ENCODE measurements at regions not wholly inside any gene's neighbourhood (a gene's known extent, or its start where the extent isn't known, plus 50 kb on each side); places are given as distances from the start of the nearest gene placed in this dataset.
A peak's percentile ranks its signal among the peaks of the same experiment; 100 is the strongest.

DNA sequence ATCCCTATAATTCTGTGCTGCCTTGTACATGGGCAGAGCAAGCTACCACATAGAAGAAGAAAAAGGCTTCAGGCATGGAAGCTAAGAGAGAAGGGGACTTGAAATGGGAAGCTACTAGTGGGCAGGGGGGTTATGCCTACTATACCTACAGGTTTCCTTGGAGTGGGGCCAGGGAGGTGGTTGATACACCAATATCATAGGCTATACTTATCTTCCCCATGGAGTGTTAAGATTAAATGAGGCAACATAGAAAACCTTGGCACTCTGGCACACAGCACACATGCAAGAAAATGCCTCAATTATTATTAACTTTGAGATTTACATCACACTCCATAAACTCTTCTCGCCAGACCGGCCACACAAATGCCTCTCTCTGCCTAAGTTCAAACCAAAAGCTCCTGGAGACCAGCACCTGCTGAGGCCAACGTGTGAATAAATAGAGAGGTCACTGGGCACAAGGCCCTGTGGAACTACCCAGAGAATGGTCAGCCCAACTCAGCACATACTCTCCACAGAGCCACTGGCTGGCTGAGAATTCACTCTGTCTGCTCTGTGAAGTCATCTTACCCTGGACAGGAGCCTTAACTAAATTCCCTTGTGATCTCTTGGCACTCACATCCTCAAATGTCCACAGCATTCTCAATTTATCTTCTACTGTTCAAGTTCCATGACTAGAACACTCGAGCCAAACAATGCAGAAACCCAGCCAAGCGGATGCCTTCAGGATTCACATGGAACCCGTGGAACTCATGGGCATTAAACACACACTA lies 498.7 kb downstream of the BCL11A start:
- H3K9me3 ChIP-seq, result no peaks in the 10 kb centered on the region
- WGBS, 2 donors, result 23 to 36% methylated on average over 6 of the region's 6 CpGs
- H3K4me3 ChIP-seq, result no peak overlapping the region
- TF ChIP-seq CTCF (IDR thresholded peaks at IDR 0.05), result no peak
- peak overlapping the region in 9 of 10 donors; percentile 43 to 82 (median 77) for H3K27ac ChIP-seq
- H3K4me1 ChIP-seq, result peaks cover 0 to 16% (median 7%) of the 10 kb centered on the region in 9 donors
- ATAC-seq, result peak; percentile 88 to 99 (median 96)
- intact Hi-C loops (cut with DNase I), result loop anchor here in 2 of 10 donors (2.0 to 10.0 kb wide), 2 partner anchors 50 to 52 kb away; no protein-coding TSS in a partner anchor
- no peaks in the 10 kb centered on the region for H3K27me3 ChIP-seq
- no peaks in the 10 kb centered on the region for H3K36me3 ChIP-seq
- peak; percentile 21 to 77 for DNase-seq

DNA sequence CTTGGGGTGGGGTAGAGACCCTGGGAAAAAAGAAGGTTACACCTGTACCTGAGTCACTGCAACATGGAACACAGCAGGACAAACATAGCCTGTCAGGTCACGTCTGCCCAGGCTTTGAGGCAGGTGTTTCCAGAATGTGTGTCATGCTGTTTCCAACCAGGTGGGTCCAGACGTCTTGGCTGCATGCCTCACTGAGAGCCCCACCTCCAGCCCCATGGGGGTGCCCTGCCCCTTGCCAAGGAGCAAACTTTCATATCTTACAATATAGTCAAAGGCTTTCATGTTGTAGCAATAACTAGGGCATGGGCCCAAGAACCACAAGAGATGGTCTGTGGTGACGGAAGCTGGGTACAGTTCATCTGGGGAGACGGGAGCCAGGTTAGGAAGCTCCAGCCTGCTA lies 499.7 kb downstream of the BCL11A start:
- Histone ChIP-seq H3K27ac (peak overlapping the region in 7 of 10 donors; percentile 43 to 82 (median 77)), H3K4me3 (no peak overlapping the region)
- intact Hi-C loops (cut with DNase I), result loop anchor here in 2 of 10 donors (2.0 to 10.0 kb wide), 2 partner anchors 51 to 53 kb away; no protein-coding TSS in a partner anchor

GRCh38 chr2:60052601-60053000 lies 500.9 kb downstream of the BCL11A start:
- H3K36me3 ChIP-seq, result no peaks in the 10 kb centered on the region
- 85 to 95% methylated on average over 3 of the region's 3 CpGs for WGBS, 2 donors
- ATAC-seq (no peak), DNase-seq (no peak)
- H3K9me3 ChIP-seq, result no peaks in the 10 kb centered on the region
- H3K27ac ChIP-seq, result no peak overlapping the region
- intact Hi-C loops (cut with DNase I), result loop anchor here in 1 of 10 donors (10.0 kb wide), 1 partner anchor 52 kb away; no protein-coding TSS in a partner anchor
- peaks cover 0 to 29% (median 14%) of the 10 kb centered on the region in 9 donors for H3K4me1 ChIP-seq
- no peak for TF ChIP-seq CTCF (IDR thresholded peaks at IDR 0.05)
- no peaks in the 10 kb centered on the region for H3K27me3 ChIP-seq
- H3K4me3 ChIP-seq, result no peak overlapping the region

More for the DNA sequence above, 499.7 kb downstream of the BCL11A start:
- WGBS, 2 donors, result 76 to 78% methylated on average over 4 of the region's 4 CpGs
- Histone ChIP-seq H3K4me1 (peaks cover 0 to 17% (median 7%) of the 10 kb centered on the region in 9 donors), H3K9me3 (no peaks in the 10 kb centered on the region), H3K27me3 (no peaks in the 10 kb centered on the region), H3K36me3 (no peaks in the 10 kb centered on the region)
- ATAC-seq, result no peak
- TF ChIP-seq CTCF (IDR thresholded peaks at IDR 0.05), result no peak
- no peak for DNase-seq

GRCh38 chr2:60051991-60052390 lies 501.5 kb downstream of the BCL11A start:
- H3K9me3 ChIP-seq, result no peaks in the 10 kb centered on the region
- WGBS, 2 donors, result 90 to 92% methylated on average over 4 of the region's 4 CpGs
- TF ChIP-seq CTCF (IDR thresholded peaks at IDR 0.05), result no peak
- no peak overlapping the region for H3K4me3 ChIP-seq
- no peaks in the 10 kb centered on the region for H3K27me3 ChIP-seq
- no peaks in the 10 kb centered on the region for H3K36me3 ChIP-seq
- H3K27ac ChIP-seq, result no peak overlapping the region
- ATAC-seq (no peak), DNase-seq (no peak)
- peaks cover 0 to 34% (median 18%) of the 10 kb centered on the region in 9 donors for H3K4me1 ChIP-seq
- intact Hi-C loops (cut with DNase I), result loop anchor here in 1 of 10 donors (10.0 kb wide), 1 partner anchor 53 kb away; no protein-coding TSS in a partner anchor

All from heart right ventricle (tissue), 16 donors.